ENCODE measurements at regions not wholly inside any gene's neighbourhood (a gene's known extent, or its start where the extent isn't known, plus 50 kb on each side); places are given as distances from the start of the nearest gene placed in this dataset.

DNA sequence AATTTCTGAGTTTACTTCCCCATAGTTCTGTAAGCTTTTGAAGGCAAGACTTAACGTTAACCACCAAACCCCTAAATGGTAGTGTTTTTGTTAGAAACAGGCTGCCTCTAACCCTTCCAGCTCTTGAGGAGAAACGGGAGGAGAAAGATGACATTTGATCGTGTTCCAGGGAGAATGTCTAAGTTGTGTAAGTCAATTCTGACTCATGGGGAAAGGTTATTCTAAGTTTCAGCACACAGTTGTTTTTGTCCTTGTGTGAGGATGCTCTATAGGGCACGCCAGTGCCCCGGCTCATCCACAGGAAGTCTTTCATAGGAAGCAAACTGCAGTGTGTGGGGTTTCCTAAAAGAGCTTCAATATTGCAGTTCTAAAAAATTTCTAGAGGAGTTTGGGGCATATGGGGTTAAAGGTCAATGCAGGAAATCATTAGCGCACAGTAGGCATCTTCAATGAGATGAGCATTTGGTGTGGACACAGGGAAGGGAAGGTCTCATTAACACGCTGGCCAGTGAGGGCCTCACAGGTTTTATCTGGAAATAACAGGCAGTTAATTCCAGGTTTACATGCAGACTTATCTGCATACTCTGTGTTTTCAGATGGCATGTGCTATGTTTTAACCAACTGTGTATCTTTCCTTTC is 638.2 kb upstream of the IGFBP3 start:
- TF ChIP-seq POLR2AphosphoS5 (IDR thresholded peaks at IDR 0.05; ENCODE audit: borderline replicate concordance, low read depth, low read length) (no peak), EZH2 (IDR thresholded peaks at IDR 0.05) (no peak)

All from SK-N-MC (cell line).